Nephron progenitor cell (in vitro differentiated cells): ENCODE measurements at regions not wholly inside any gene's neighbourhood (a gene's known extent, or its start where the extent isn't known, plus 50 kb on each side); places are given as distances from the start of the nearest gene placed in this dataset.

Experiments used
- DNase-seq: peaks from one replicate; pipeline ENCODE4 v3.0.0; 2021
- H3K27ac Mint-ChIP-seq: 2 replicates; pipeline ENCODE4 v1.8.0; 2021; ENCODE audit warnings: mild to moderate bottlenecking, moderate library complexity, mixed read lengths
- H3K27me3 Mint-ChIP-seq: 2 replicates; pipeline ENCODE4 v1.8.0; 2021; ENCODE audit warnings: mild to moderate bottlenecking, low read depth, mixed read lengths; ENCODE audit not compliant: poor library complexity
- H3K36me3 Mint-ChIP-seq: 2 replicates; pipeline ENCODE4 v1.8.0; 2021; ENCODE audit warnings: low read depth, mixed read lengths
- H3K4me1 Mint-ChIP-seq: 2 replicates; pipeline ENCODE4 v1.8.0; 2021; ENCODE audit warnings: mixed read lengths
- H3K4me3 Mint-ChIP-seq: 2 replicates; pipeline ENCODE4 v1.8.0; 2021; ENCODE audit warnings: mild to moderate bottlenecking, moderate library complexity, mixed read lengths
- H3K9me3 Mint-ChIP-seq: 2 replicates; pipeline ENCODE4 v1.8.0; 2021; ENCODE audit warnings: mild to moderate bottlenecking, moderate library complexity, mixed read lengths
- CTCF ChIP-seq: fragments of 200-600 bp; sonication (generic); IDR thresholded peaks from 2 replicates; pipeline ENCODE4 v1.5.0; 2021; ENCODE audit warnings: antibody characterized with exemption

GRCh38 chr6:16978686-16979085, 123.2 kb upstream of the STMND1 start:
- H3K4me3 Mint-ChIP-seq = no peak overlapping the region
- H3K27me3 Mint-ChIP-seq = peaks cover 25% of the 10 kb centered on the region
- no peak for DNase-seq
- no peaks in the 10 kb centered on the region for H3K9me3 Mint-ChIP-seq
- no peak for TF ChIP-seq CTCF
- no peak overlapping the region for H3K27ac Mint-ChIP-seq
- no peaks in the 10 kb centered on the region for H3K4me1 Mint-ChIP-seq
- H3K36me3 Mint-ChIP-seq = no peaks in the 10 kb centered on the region

GRCh38 chr6:16976385-16977183, 125.3 kb upstream of the STMND1 start:
- DNase-seq = no peak
- no peaks in the 10 kb centered on the region for H3K9me3 Mint-ChIP-seq
- no peak for TF ChIP-seq CTCF
- no peak overlapping the region for H3K27ac Mint-ChIP-seq
- H3K4me1 Mint-ChIP-seq = no peaks in the 10 kb centered on the region
- peaks cover 30% of the 10 kb centered on the region for H3K27me3 Mint-ChIP-seq
- no peak overlapping the region for H3K4me3 Mint-ChIP-seq
- no peaks in the 10 kb centered on the region for H3K36me3 Mint-ChIP-seq

GRCh38 chr6:16974704-16975359, 127.0 kb upstream of the STMND1 start:
- Mint-ChIP-seq H3K27ac (no peak overlapping the region), H3K4me1 (no peaks in the 10 kb centered on the region), H3K27me3 (peaks cover 35% of the 10 kb centered on the region), H3K36me3 (no peaks in the 10 kb centered on the region), H3K9me3 (no peaks in the 10 kb centered on the region), H3K4me3 (no peak overlapping the region)
- DNase-seq = no peak
- TF ChIP-seq CTCF = no peak

GRCh38 chr6:16974387-16974673, 127.5 kb upstream of the STMND1 start:
- no peak overlapping the region for H3K27ac Mint-ChIP-seq
- H3K27me3 Mint-ChIP-seq = peaks cover 36% of the 10 kb centered on the region
- H3K36me3 Mint-ChIP-seq = no peaks in the 10 kb centered on the region

GRCh38 chr6:16973545-16974386, 128.1 kb upstream of the STMND1 start:
- H3K9me3 Mint-ChIP-seq = no peaks in the 10 kb centered on the region
- no peak overlapping the region for H3K4me3 Mint-ChIP-seq
- H3K27me3 Mint-ChIP-seq = peaks cover 32% of the 10 kb centered on the region
- DNase-seq = no peak
- no peak overlapping the region for H3K27ac Mint-ChIP-seq
- no peaks in the 10 kb centered on the region for H3K36me3 Mint-ChIP-seq
- TF ChIP-seq CTCF = no peak
- no peaks in the 10 kb centered on the region for H3K4me1 Mint-ChIP-seq

More at GRCh38 chr6:16974387-16974673, 127.5 kb upstream of the STMND1 start:
- H3K9me3 Mint-ChIP-seq = no peaks in the 10 kb centered on the region
- no peak overlapping the region for H3K4me3 Mint-ChIP-seq
- no peak for DNase-seq
- H3K4me1 Mint-ChIP-seq = no peaks in the 10 kb centered on the region
- no peak for TF ChIP-seq CTCF
